Activated CD8-positive, alpha-beta T cell treated with anti-CD3 and anti-CD28 coated beads, Interleukin-2, amount 10 ng/mL, durations not matched to agents 7 days and 5 days (primary cell): ENCODE measurements at regions not wholly inside any gene's neighbourhood (a gene's known extent, or its start where the extent isn't known, plus 50 kb on each side); places are given as distances from the start of the nearest gene placed in this dataset.
"Not testable (repeated sequence)": the region's sequence is repeated elsewhere in the genome, so short reads cannot be mapped to it uniquely, and the experiment has no call there.

Experiments used
- ATAC-seq: fragments of 150-1000 bp; cut with Tn5 transposase; one replicate; pipeline ENCODE4 v1.10.0; 2021; ENCODE audit warnings: moderate library complexity
- CTCF ChIA-PET: fragments of 350-600 bp; sonication (Branson Sonifier 250); formaldehyde crosslinking; loops from one replicate; lab custom pipeline; 2021; ENCODE audit warnings: antibody characterized with exemption; lab: Charles Lee
- POLR2A ChIA-PET: fragments of 350-600 bp; sonication (Branson Sonifier 250); formaldehyde crosslinking; loops from one replicate; lab custom pipeline; 2021; ENCODE audit warnings: antibody characterized with exemption; lab: Charles Lee
- DNase-seq: peaks from one replicate; pipeline ENCODE4 v3.0.0-alpha.2; 2020
- H3K27ac Mint-ChIP-seq: one replicate; pipeline ENCODE4 v1.8.0; 2021; ENCODE audit warnings: mild to moderate bottlenecking, mixed read lengths
- H3K27me3 Mint-ChIP-seq: one replicate; pipeline ENCODE4 v1.8.0; 2021; ENCODE audit warnings: low read depth, mixed read lengths
- H3K36me3 Mint-ChIP-seq: one replicate; pipeline ENCODE4 v1.8.0; 2021; ENCODE audit warnings: low read depth, mixed read lengths
- H3K4me1 Mint-ChIP-seq: one replicate; pipeline ENCODE4 v1.8.0; 2021; ENCODE audit warnings: low read depth, mixed read lengths
- H3K4me3 Mint-ChIP-seq: one replicate; pipeline ENCODE4 v1.8.0; 2021; ENCODE audit warnings: mild to moderate bottlenecking, mixed read lengths
- H3K9me3 Mint-ChIP-seq: one replicate; pipeline ENCODE4 v1.8.0; 2022; ENCODE audit warnings: mixed read lengths; ENCODE audit not compliant: insufficient read depth

DNA sequence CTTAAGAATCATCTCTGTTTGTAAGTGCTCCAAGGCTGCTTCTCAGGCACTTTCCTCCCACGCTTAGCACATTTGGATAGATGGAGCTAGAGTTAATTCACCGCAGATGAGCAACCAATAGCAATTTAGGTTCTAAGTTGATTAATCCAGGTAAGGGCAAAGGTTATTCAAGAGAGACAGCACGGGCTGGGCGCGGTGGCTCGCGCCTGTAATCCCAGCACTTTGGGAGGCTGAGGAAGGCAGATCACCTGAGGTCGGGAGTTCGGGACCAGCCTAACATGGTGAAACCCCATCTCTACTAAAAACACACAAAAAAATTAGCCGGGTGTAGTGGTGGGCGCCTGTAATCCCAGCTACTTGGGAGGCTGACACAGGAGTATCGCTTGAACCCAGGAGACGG, 54.5 kb upstream of the UNC13C start:
- ATAC-seq, H3K36me3 Mint-ChIP-seq, DNase-seq, H3K27me3 Mint-ChIP-seq, POLR2A ChIA-PET, H3K9me3 Mint-ChIP-seq, CTCF ChIA-PET, H3K4me1 Mint-ChIP-seq, H3K4me3 Mint-ChIP-seq, H3K27ac Mint-ChIP-seq: not testable (repeated sequence)

DNA sequence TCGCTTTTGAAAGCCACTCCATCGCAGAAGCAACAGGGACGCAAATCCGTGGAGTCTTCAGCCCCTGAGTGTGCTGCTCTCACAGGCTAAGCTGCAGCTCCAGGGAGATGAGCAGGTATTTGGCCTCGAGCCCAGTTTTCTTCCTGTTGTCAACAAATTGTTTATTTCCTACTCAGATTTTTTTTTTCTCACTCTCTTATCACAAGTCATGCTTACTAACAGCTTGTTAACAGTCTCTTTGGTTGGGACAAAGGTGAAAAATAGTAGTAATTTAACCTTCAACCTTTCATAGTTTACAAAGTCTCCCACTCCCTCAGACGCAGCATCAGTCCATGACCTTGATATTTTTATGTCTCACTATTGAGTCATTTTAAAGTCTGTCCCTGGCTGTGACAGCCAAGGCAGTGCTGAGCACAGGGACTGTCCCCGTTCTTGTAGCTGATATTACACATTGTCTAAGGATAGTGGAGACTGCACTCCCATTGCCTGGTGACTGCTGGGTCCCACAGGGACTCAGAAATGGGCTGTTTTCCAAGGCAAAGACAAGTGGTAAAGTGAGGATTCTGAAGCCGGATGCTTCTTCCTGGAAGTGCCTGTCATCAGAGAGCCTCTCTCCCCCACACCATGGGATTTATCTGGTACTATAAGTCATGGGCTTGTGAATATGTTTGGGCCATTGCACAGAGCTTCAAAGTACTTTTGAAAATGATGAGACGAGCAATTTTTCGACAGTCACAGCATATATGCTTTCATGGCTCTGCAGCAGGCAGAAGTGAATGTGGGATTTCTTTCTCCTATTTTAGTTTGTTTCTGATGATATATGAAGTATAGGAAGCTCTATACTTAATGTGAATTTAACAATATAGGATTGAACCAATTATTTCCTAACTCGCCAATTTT, 59.8 kb upstream of the UNC13C start:
- H3K27ac Mint-ChIP-seq = no peak overlapping the region
- ChIA-PET POLR2A (no interaction called here), CTCF (no interaction called here)
- DNase-seq = no peak
- no peak for ATAC-seq
- no peak overlapping the region for H3K4me3 Mint-ChIP-seq
- no peaks in the 10 kb centered on the region for H3K9me3 Mint-ChIP-seq
- H3K4me1 Mint-ChIP-seq = no peaks in the 10 kb centered on the region
- H3K36me3 Mint-ChIP-seq = no peaks in the 10 kb centered on the region
- no peaks in the 10 kb centered on the region for H3K27me3 Mint-ChIP-seq

DNA sequence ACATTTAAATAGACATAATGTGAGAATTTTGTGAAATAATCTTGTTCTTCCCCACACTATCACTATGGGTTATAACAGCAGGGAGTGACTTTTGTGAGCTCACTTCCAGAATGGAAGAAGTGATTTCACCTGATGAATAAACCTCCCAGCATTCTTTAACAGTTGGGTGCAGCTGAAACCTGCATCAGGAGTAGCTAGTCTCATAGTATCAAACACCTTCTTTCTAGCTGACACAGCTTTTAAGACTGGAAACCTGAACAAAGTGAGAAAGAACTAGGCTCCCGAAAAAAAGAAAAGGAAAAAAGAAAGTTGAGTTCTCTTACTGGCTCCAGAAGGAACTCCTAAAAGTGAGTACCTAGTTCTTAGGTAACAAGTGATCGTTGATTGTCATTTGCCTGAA, 61.1 kb upstream of the UNC13C start:
- no peaks in the 10 kb centered on the region for H3K9me3 Mint-ChIP-seq
- ATAC-seq = no peak

DNA sequence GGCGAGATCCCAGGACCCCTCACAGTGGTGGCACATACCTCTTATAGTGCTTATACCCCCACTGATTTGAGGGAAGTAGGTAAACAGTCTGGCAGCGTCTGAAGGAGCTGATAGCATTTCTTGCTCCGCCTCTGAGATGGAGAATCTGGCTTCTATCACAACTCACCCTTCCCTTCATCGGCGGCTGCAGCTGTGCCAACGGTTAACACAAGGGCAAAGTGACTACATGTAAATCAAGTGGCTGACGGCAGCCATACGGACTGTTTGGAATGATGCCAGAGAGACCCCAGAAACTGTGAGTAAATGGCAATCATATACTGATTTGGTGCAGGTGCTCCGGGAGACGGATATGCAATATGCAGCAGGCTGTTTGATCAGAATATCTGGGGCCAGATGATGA, 66.8 kb upstream of the UNC13C start:
- Mint-ChIP-seq H3K27ac (no peak overlapping the region), H3K4me3 (no peak overlapping the region), H3K9me3 (no peaks in the 10 kb centered on the region), H3K36me3 (no peaks in the 10 kb centered on the region), H3K27me3 (no peaks in the 10 kb centered on the region), H3K4me1 (no peaks in the 10 kb centered on the region)
- no peak for ATAC-seq
- DNase-seq = no peak
- ChIA-PET CTCF (no interaction called here), POLR2A (no interaction called here)

More for the DNA sequence above, 61.1 kb upstream of the UNC13C start:
- DNase-seq = no peak
- CTCF ChIA-PET = no interaction called here
- H3K4me1 Mint-ChIP-seq = no peaks in the 10 kb centered on the region
- POLR2A ChIA-PET = no interaction called here
- H3K4me3 Mint-ChIP-seq = no peak overlapping the region
- H3K27ac Mint-ChIP-seq = no peak overlapping the region
- no peaks in the 10 kb centered on the region for H3K27me3 Mint-ChIP-seq
- no peaks in the 10 kb centered on the region for H3K36me3 Mint-ChIP-seq

DNA sequence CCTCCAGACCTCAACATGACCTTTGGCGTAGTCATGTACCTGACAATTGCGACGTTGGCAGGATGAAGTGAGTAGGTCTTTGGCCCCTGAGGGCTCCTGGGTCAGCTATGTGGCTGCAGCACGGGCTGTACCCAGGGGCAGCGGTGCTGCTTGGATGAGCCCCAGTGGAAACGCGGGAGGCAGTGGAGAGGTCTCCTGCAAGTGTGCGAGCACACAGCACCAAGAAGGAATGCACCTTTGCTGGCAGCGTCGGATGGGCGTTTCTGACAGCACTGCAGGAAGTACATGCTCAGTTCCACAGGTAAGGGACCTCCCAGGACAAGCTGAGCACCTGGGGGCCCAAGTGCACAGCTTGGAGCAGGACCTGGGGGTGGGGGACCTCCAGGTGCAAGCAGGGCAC, 67.4 kb upstream of the UNC13C start:
- no peaks in the 10 kb centered on the region for H3K9me3 Mint-ChIP-seq
- H3K4me1 Mint-ChIP-seq = no peaks in the 10 kb centered on the region
- POLR2A ChIA-PET = no interaction called here
- CTCF ChIA-PET = no interaction called here
- no peak overlapping the region for H3K27ac Mint-ChIP-seq
- H3K36me3 Mint-ChIP-seq = no peaks in the 10 kb centered on the region
- ATAC-seq = no peak
- no peak for DNase-seq
- no peaks in the 10 kb centered on the region for H3K27me3 Mint-ChIP-seq
- H3K4me3 Mint-ChIP-seq = no peak overlapping the region

DNA sequence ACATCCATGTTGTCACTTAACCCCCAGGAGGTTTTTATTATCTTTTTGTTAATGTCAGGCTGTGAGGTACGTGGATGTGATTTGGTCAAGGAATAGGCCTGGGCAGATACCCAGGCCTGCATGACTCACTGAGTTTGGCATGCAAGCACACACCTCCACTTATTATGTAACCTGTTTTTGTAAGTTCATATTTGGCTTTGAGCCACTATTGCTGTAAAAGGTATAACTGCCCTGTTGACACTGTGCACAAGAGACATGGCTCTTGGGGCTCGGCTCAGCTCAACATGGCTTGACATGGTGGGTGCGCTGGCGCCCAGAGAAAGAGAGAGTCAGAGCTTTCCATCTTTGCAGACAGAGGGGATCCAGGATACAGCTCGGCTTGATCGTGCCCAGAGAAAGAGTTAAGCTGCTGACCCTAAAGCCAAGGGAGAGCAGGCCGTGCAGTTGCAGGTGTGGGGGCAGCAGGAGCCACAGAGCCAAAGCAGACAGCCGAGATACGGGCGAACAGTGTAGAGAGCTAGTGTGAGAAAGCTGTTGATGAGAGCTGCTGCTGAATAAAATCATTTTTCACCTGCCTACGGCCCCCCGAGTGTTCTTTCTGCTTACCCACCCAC, 67.9 kb upstream of the UNC13C start:
- no peak overlapping the region for H3K27ac Mint-ChIP-seq
- no peak overlapping the region for H3K4me3 Mint-ChIP-seq
- H3K4me1 Mint-ChIP-seq = no peaks in the 10 kb centered on the region
- no peak for DNase-seq
- no peaks in the 10 kb centered on the region for H3K27me3 Mint-ChIP-seq
- no peak for ATAC-seq
- no peaks in the 10 kb centered on the region for H3K9me3 Mint-ChIP-seq
- ChIA-PET POLR2A (no interaction called here), CTCF (no interaction called here)
- H3K36me3 Mint-ChIP-seq = no peaks in the 10 kb centered on the region

DNA sequence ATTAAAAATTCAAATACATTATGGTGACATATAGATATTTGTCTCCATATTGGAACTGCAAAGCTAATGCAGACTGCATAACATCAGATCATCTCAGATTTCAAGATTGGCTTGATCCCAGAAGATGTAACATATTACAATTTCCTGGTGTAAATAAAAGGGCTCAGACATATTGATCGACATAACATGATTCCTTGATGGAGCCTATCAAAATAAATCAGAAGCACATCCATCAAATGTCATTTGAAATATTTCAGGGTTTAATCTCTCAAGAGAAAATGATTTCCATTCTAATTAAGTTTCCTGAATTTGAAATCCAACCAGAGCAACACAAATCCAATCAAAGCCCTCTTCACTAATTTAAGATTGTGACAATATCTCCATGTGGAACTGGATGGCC, 75.1 kb upstream of the UNC13C start:
- H3K36me3 Mint-ChIP-seq = no peaks in the 10 kb centered on the region
- no peak overlapping the region for H3K27ac Mint-ChIP-seq
- peaks cover 8% of the 10 kb centered on the region for H3K9me3 Mint-ChIP-seq
- H3K27me3 Mint-ChIP-seq = no peaks in the 10 kb centered on the region
- H3K4me1 Mint-ChIP-seq = no peaks in the 10 kb centered on the region
- CTCF ChIA-PET = no interaction called here
- ATAC-seq = no peak
- POLR2A ChIA-PET = no interaction called here
- H3K4me3 Mint-ChIP-seq = no peak overlapping the region
- no peak for DNase-seq

DNA sequence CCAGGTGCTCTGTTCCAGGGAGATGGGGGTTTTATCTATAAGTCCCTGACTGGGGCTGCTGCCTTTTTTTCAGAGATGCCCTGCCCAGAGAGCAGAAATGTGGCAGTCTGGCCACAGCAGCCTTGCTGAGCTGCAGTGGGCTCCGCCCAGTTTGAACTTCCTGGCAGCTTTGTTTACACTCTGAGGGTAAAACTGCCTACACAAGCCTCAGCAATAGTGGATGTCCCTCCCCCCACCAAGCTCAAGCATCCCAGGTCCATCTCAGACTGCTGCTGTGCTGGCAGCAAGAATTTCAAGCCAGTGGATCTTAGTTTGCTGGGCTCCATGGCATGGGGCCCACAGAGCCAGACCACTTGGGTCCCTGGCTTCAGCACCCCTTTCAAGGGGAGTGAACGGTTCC, 84.8 kb upstream of the UNC13C start:
- H3K4me1 Mint-ChIP-seq, H3K27me3 Mint-ChIP-seq, H3K4me3 Mint-ChIP-seq, H3K36me3 Mint-ChIP-seq, POLR2A ChIA-PET, ATAC-seq, H3K27ac Mint-ChIP-seq, CTCF ChIA-PET, H3K9me3 Mint-ChIP-seq, DNase-seq: not testable (repeated sequence)

DNA sequence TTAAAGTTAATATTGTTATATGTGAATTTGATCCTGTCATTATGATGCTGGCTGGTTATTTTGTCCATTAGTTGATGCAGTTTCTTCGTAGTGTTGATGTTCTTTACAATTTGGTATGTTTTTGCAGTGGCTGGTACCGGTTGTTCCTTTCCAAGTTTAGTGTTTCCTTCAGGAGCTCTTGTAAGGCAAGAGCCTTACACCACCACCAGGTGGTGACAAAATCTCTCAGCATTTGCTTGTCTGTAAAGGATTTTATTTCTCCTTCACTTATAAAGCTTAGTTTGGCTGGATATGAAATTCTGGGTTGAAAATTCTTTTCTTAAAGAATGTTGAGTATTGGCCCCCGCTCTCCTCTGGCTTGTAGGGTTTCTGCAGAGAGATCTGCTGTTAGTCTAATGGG, 86.4 kb upstream of the UNC13C start:
- H3K9me3 Mint-ChIP-seq, H3K27ac Mint-ChIP-seq, H3K36me3 Mint-ChIP-seq, H3K4me1 Mint-ChIP-seq, H3K4me3 Mint-ChIP-seq, DNase-seq, POLR2A ChIA-PET, H3K27me3 Mint-ChIP-seq, ATAC-seq: not testable (repeated sequence)
- CTCF ChIA-PET = interaction anchor here (1.0 kb wide), 1 partner anchor 18 kb away, joined by 4 read pairs; no protein-coding TSS in a partner anchor

DNA sequence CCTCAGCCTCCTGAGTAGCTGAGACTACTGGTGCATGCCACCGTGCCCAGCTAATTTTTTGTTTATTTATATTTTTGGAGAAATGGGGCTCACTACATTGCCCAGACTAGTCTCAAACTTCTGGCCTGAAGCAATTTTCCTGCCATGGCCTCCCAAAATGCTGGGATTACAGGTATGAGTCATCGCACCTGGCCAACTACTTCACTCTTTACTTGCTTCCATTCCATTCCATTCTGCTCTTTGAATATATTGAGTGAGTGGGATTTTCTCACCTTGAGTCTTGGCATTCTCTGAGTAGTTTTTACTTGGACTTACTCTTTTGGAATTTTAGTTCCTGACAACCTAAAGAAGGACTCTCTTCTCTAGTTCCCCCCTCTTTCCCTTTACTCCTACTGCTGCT, 93.8 kb upstream of the UNC13C start:
- no peak for ATAC-seq
- POLR2A ChIA-PET = no interaction called here

DNA sequence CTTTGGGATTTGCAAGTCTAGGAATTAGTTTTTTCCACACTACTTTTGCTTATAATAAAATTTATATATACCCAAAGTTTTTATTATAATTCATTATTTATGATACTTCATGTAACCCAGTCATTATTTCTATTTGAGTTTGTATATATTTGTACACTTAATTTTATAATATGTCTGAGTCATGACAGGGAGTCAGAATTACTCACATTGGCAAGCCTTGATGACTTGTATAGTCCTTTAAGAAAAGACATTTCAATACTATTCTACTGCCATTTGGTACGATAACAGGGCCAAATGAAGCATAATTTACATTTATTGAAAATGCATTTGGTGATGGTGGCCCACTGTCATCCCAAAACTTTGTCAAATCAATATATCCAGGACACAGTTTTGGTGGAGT, 95.9 kb upstream of the UNC13C start:
- H3K4me3 Mint-ChIP-seq = no peak overlapping the region
- ATAC-seq = no peak
- no peaks in the 10 kb centered on the region for H3K9me3 Mint-ChIP-seq
- H3K27ac Mint-ChIP-seq = no peak overlapping the region
- no peaks in the 10 kb centered on the region for H3K27me3 Mint-ChIP-seq
- H3K36me3 Mint-ChIP-seq = no peaks in the 10 kb centered on the region
- no peaks in the 10 kb centered on the region for H3K4me1 Mint-ChIP-seq
- ChIA-PET POLR2A (no interaction called here), CTCF (no interaction called here)
- no peak for DNase-seq

More for the DNA sequence above, 93.8 kb upstream of the UNC13C start:
- CTCF ChIA-PET = no interaction called here
- no peak for DNase-seq
- Mint-ChIP-seq H3K36me3 (no peaks in the 10 kb centered on the region), H3K4me1 (no peaks in the 10 kb centered on the region), H3K9me3 (no peaks in the 10 kb centered on the region), H3K4me3 (no peak overlapping the region), H3K27me3 (no peaks in the 10 kb centered on the region), H3K27ac (no peak overlapping the region)

DNA sequence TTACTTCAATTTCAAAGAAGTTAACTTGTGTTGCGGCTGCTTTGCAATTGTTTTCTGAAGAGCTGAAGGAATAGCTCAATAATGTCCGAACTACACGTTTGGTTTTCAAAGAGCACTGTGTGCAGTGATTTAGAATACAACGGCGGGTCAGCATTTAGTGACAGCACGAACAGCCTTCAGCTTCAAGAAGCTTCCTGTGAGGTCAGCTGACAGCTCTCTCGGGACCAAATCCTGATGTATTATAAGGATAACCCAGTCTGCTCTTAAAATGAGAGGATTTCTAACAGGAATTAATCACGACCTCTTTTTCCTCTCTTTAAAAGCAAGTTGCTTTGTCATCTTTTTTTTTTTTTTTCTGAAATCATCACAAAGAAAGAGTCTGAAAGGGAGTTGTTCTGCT, 97.9 kb upstream of the UNC13C start:
- ChIA-PET POLR2A (no interaction called here), CTCF (no interaction called here)
- no peak overlapping the region for H3K4me3 Mint-ChIP-seq
- H3K36me3 Mint-ChIP-seq = no peaks in the 10 kb centered on the region
- DNase-seq (no peak), ATAC-seq (no peak)
- no peak overlapping the region for H3K27ac Mint-ChIP-seq
- H3K27me3 Mint-ChIP-seq = no peaks in the 10 kb centered on the region
- H3K9me3 Mint-ChIP-seq = no peaks in the 10 kb centered on the region
- H3K4me1 Mint-ChIP-seq = no peaks in the 10 kb centered on the region
